GM23338 (cell line): ENCODE measurements at regions not wholly inside any gene's neighbourhood (a gene's known extent, or its start where the extent isn't known, plus 50 kb on each side); places are given as distances from the start of the nearest gene placed in this dataset.

Experiments used
- ATAC-seq: fragments of 200-7000 bp; cut with Tn5 transposase; 3 replicates; pipeline ENCODE4 v1.9.1; 2020
- DNase-seq: peaks from one replicate; pipeline ENCODE4 v3.0.0-alpha.2; 2015; ENCODE audit warnings: low spot score
- H2AFZ ChIP-seq: fragments of 200-600 bp; sonication (generic); 2 replicates; pipeline ENCODE4 v1.8.0; 2016; ENCODE audit warnings: antibody characterized with exemption, mild to moderate bottlenecking, moderate library complexity
- H3F3A ChIP-seq: fragments of 200-600 bp; sonication (generic); replicated peaks from 2 replicates; pipeline ENCODE4 v1.8.0; 2017; ENCODE audit warnings: antibody characterized with exemption, mixed run types, low read depth
- H3K27ac ChIP-seq: fragments of 200-600 bp; sonication (generic); 2 replicates; pipeline ENCODE4 v1.6.1; 2016; ENCODE audit warnings: low read depth
- H3K27me3 ChIP-seq: fragments of 200-600 bp; sonication (generic); 2 replicates; pipeline ENCODE4 v1.8.0; 2016; ENCODE audit warnings: mild to moderate bottlenecking, mixed run types, moderate library complexity; ENCODE audit not compliant: insufficient read depth
- H3K36me3 ChIP-seq: fragments of 200-600 bp; sonication (generic); 2 replicates; pipeline ENCODE4 v1.8.0; 2016; ENCODE audit warnings: mild to moderate bottlenecking; ENCODE audit not compliant: insufficient read depth
- H3K4me1 ChIP-seq: fragments of 200-600 bp; sonication (generic); 2 replicates; pipeline ENCODE4 v1.8.0; 2016; ENCODE audit warnings: mild to moderate bottlenecking, moderate library complexity; ENCODE audit not compliant: insufficient read depth
- H3K4me2 ChIP-seq: fragments of 200-600 bp; sonication (generic); 2 replicates; pipeline ENCODE4 v1.7.1; 2017; ENCODE audit warnings: mixed run types
- H3K4me3 ChIP-seq: fragments of 200-600 bp; sonication (generic); 2 replicates; pipeline ENCODE4 v1.6.1; 2016; ENCODE audit warnings: mixed run types
- H3K79me2 ChIP-seq: fragments of 200-600 bp; sonication (generic); replicated peaks from 2 replicates; pipeline ENCODE4 v1.8.0; 2017; ENCODE audit warnings: mild to moderate bottlenecking; ENCODE audit not compliant: insufficient read depth
- H3K9me2 ChIP-seq: fragments of 200-600 bp; sonication (generic); 2 replicates; pipeline ENCODE4 v1.8.0; 2017; ENCODE audit not compliant: insufficient read depth
- H4K20me1 ChIP-seq: fragments of 200-600 bp; sonication (generic); replicated peaks from 2 replicates; pipeline ENCODE4 v1.8.0; 2017; ENCODE audit warnings: mild to moderate bottlenecking; ENCODE audit not compliant: insufficient read depth
- H3K27ac Mint-ChIP-seq: 2 replicates; pipeline ENCODE4 v1.8.0; 2020; ENCODE audit warnings: inconsistent platforms, mild to moderate bottlenecking, moderate library complexity, mixed read lengths
- H3K27me3 Mint-ChIP-seq: 3 replicates; pipeline ENCODE4 v1.8.0; 2022; ENCODE audit warnings: low read depth, mild to moderate bottlenecking, moderate library complexity, mixed read lengths, inconsistent platforms; ENCODE audit not compliant: insufficient read depth, poor library complexity
- H3K36me3 Mint-ChIP-seq: 3 replicates; pipeline ENCODE4 v1.8.0; 2021; ENCODE audit warnings: low read depth, mild to moderate bottlenecking, inconsistent platforms, moderate library complexity, mixed read lengths
- H3K4me1 Mint-ChIP-seq: 3 replicates; pipeline ENCODE4 v1.8.0; 2020; ENCODE audit warnings: mild to moderate bottlenecking, inconsistent platforms, mixed read lengths
- H3K4me3 Mint-ChIP-seq: 3 replicates; pipeline ENCODE4 v1.8.0; 2021; ENCODE audit warnings: moderate library complexity, mild to moderate bottlenecking, inconsistent platforms, mixed read lengths
- H3K9me3 Mint-ChIP-seq: 3 replicates; pipeline ENCODE4 v1.8.0; 2020; ENCODE audit warnings: moderate library complexity, mild to moderate bottlenecking, inconsistent platforms, mixed read lengths
- CREB1 ChIP-seq: fragments of 250-450 bp; sonication (Bioruptor Pico); IDR thresholded peaks from 2 replicates; pipeline ENCODE4 v1.5.0; 2020; ENCODE audit warnings: low read depth, mild to moderate bottlenecking, moderate library complexity
- CTCF ChIP-seq, 2 experiments: fragments of 200-600 bp in 1 of 2; sonication (generic) in 1 of 2; conservative IDR thresholded peaks; 2 replicates each; pipeline versions ENCODE4 v1.5.1 to v1.6.1; 2016 to 2017; ENCODE audit warnings: antibody characterized with exemption in 2 of 2, low read depth in 2 of 2, mild to moderate bottlenecking in 2 of 2, moderate library complexity in 1 of 2
- ETS1 ChIP-seq: IDR thresholded peaks from 2 replicates; pipeline ENCODE4 v1.6.1; 2016; ENCODE audit warnings: antibody characterized with exemption
- EZH2 ChIP-seq: fragments of 200-600 bp; sonication (generic); IDR thresholded peaks from one replicate; pipeline ENCODE4 v1.8.0; 2017; ENCODE audit warnings: antibody characterized with exemption, mild to moderate bottlenecking, low read depth; ENCODE audit not compliant: unreplicated experiment
- EZH2phosphoT487 ChIP-seq: fragments of 200-600 bp; sonication (generic); IDR thresholded peaks from one replicate; pipeline ENCODE4 v1.8.1; 2018; ENCODE audit warnings: antibody characterized with exemption; ENCODE audit not compliant: unreplicated experiment
- JUNB ChIP-seq: IDR thresholded peaks from one replicate; pipeline ENCODE4 v1.6.1; 2016; ENCODE audit warnings: antibody characterized with exemption; ENCODE audit not compliant: unreplicated experiment
- NANOG ChIP-seq: IDR thresholded peaks from 2 replicates; pipeline ENCODE4 v1.6.1; 2016; ENCODE audit warnings: antibody characterized with exemption, borderline replicate concordance
- POLR2AphosphoS5 ChIP-seq: IDR thresholded peaks from 2 replicates; pipeline ENCODE4 v1.6.1; 2016; ENCODE audit warnings: antibody characterized with exemption, low read depth
- REST ChIP-seq: IDR thresholded peaks from one replicate; pipeline ENCODE4 v1.6.1; 2018; ENCODE audit warnings: antibody characterized with exemption; ENCODE audit not compliant: unreplicated experiment
- STAT1 ChIP-seq: IDR thresholded peaks from one replicate; pipeline ENCODE4 v1.6.1; 2016; ENCODE audit warnings: antibody characterized with exemption; ENCODE audit not compliant: unreplicated experiment
- ZNF114 ChIP-seq: fragments of 250-450 bp; sonication (Bioruptor Pico); IDR thresholded peaks from 2 replicates; pipeline ENCODE4 v1.5.0; 2020; ENCODE audit warnings: mild to moderate bottlenecking, moderate library complexity
- ZNF331 ChIP-seq: fragments of 250-450 bp; sonication (Bioruptor Pico); IDR thresholded peaks from 2 replicates; pipeline ENCODE4 v1.5.0; 2020; ENCODE audit warnings: low read depth, mild to moderate bottlenecking, moderate library complexity
- ZNF462 ChIP-seq: fragments of 250-450 bp; sonication (Bioruptor Pico); IDR thresholded peaks from 2 replicates; pipeline ENCODE4 v1.5.0; 2020; ENCODE audit warnings: mild to moderate bottlenecking, moderate library complexity

- Mint-ChIP-seq H3K27ac (no peak overlapping the region), H3K36me3 (no peaks in the 10 kb centered on the region; the same call in 2 of the 3 replicates), H3K4me3 (no peak overlapping the region), H3K27me3 (peaks cover 7% of the 10 kb centered on the region), H3K9me3 (peaks cover 2% of the 10 kb centered on the region; the same call in 1 of the 3 replicates), H3K4me1 (peaks cover 11% of the 10 kb centered on the region; the same call in 2 of the 3 replicates)
- Histone ChIP-seq H4K20me1 (no peaks in the 10 kb centered on the region), H3K4me2 (no peak overlapping the region), H3K27me3 (no peaks in the 10 kb centered on the region), H3F3A (no peaks in the 10 kb centered on the region), H3K9me2 (peaks cover 7% of the 10 kb centered on the region), H3K27ac (no peak overlapping the region), H3K4me3 (no peak overlapping the region), H3K79me2 (no peaks in the 10 kb centered on the region), H3K4me1 (peaks cover 8% of the 10 kb centered on the region), H2AFZ (peak overlapping the region; percentile 92), H3K36me3 (no peaks in the 10 kb centered on the region)
- ATAC-seq, result no peak
- DNase-seq, result no peak
- no peak for TF ChIP-seq ETS1
- no peak for TF ChIP-seq NANOG
- no peak for TF ChIP-seq POLR2AphosphoS5
- no peak for TF ChIP-seq EZH2phosphoT487
- no peak for TF ChIP-seq STAT1
- no peak for TF ChIP-seq EZH2
- TF ChIP-seq JUNB, result no peak
- TF ChIP-seq ZNF462 (CRISPR knock-in tag), result no peak
- TF ChIP-seq REST, result no peak
- no peak for TF ChIP-seq CREB1 (CRISPR knock-in tag)
- no peak for TF ChIP-seq ZNF331 (CRISPR knock-in tag)
- TF ChIP-seq ZNF114 (CRISPR knock-in tag), result no peak
- TF ChIP-seq CTCF (conservative IDR thresholded peaks at IDR 0.05; ENCODE audit: low read depth in 2 of 2), result no peak
Measured at GRCh38 chr12:39116861-39117260, 211.5 kb upstream of the CPNE8 start.
